Keratinocyte (primary cell): ENCODE measurements at regions not wholly inside any gene's neighbourhood (a gene's known extent, or its start where the extent isn't known, plus 50 kb on each side); places are given as distances from the start of the nearest gene placed in this dataset.

ENCODE experiments used
- CTCF ChIP-seq, 3 experiments: IDR thresholded peaks in 1 of 3; conservative IDR thresholded peaks in 1 of 3; optimal IDR thresholded peaks in 1 of 3; 2 replicates in 2 of 3; 3 replicates in 1 of 3; pipeline versions ENCODE3 to v1.5.1; 2011; ENCODE audit warnings: low read length in 3 of 3, mild to moderate bottlenecking in 3 of 3, moderate library complexity in 2 of 3, control low read depth in 1 of 3, inconsistent platforms in 1 of 3; ENCODE audit not compliant: insufficient read depth in 2 of 3; ENCODE audit errors: extremely low read depth in 1 of 3
- EZH2 ChIP-seq: IDR thresholded peaks from one replicate; pipeline ENCODE4 v1.6.1; 2012; ENCODE audit warnings: inconsistent platforms, mild to moderate bottlenecking, low read length, moderate library complexity

- TF ChIP-seq CTCF (optimal IDR thresholded peaks at IDR 0.05 in 1 of 3, IDR thresholded peaks at IDR 0.05 in 1 of 3, conservative IDR thresholded peaks at IDR 0.05 in 1 of 3; ENCODE audit: extremely low read depth in 1 of 3, insufficient read depth in 2 of 3, low read length in 3 of 3) (no peak), EZH2 (no peak)
Observed at GRCh38 chr2:15840148-15840547, 100.2 kb upstream of the MYCN start.
